GM23248 (cell line): ENCODE measurements at regions not wholly inside any gene's neighbourhood (a gene's known extent, or its start where the extent isn't known, plus 50 kb on each side); places are given as distances from the start of the nearest gene placed in this dataset.
A peak's percentile ranks its signal among the peaks of the same experiment; 100 is the strongest.
"Not testable (repeated sequence)": the region's sequence is repeated elsewhere in the genome, so short reads cannot be mapped to it uniquely, and the experiment has no call there.

Experiments used
- DNase-seq: peaks from one replicate; pipeline ENCODE4 v3.0.0-alpha.2; 2015
- H2AFZ ChIP-seq: fragments of 200-600 bp; sonication (generic); 2 replicates; pipeline ENCODE4 v1.6.1; 2016; ENCODE audit warnings: antibody characterized with exemption
- H3F3A ChIP-seq: fragments of 200-600 bp; sonication (generic); 2 replicates; pipeline ENCODE4 v1.6.1; 2016; ENCODE audit warnings: mild to moderate bottlenecking, antibody characterized with exemption, mixed run types; ENCODE audit not compliant: insufficient read depth
- H3K27ac ChIP-seq: fragments of 200-600 bp; sonication (generic); 2 replicates; pipeline ENCODE4 v1.5.1; 2016; ENCODE audit warnings: mild to moderate bottlenecking
- H3K27me3 ChIP-seq: fragments of 200-600 bp; sonication (generic); replicated peaks from 2 replicates; pipeline ENCODE4 v1.6.1; 2016; ENCODE audit warnings: mild to moderate bottlenecking; ENCODE audit not compliant: insufficient read depth
- H3K36me3 ChIP-seq: fragments of 200-600 bp; sonication (generic); 2 replicates; pipeline ENCODE4 v1.6.1; 2016; ENCODE audit warnings: low read depth, mild to moderate bottlenecking
- H3K4me1 ChIP-seq: fragments of 200-600 bp; sonication (generic); 2 replicates; pipeline ENCODE4 v1.6.1; 2016; ENCODE audit warnings: mild to moderate bottlenecking; ENCODE audit not compliant: insufficient read depth
- H3K4me2 ChIP-seq: fragments of 200-600 bp; sonication (generic); one replicate; pipeline ENCODE4 v1.6.1; 2016; ENCODE audit warnings: mild to moderate bottlenecking; ENCODE audit not compliant: unreplicated experiment
- H3K4me3 ChIP-seq: fragments of 200-600 bp; sonication (generic); 2 replicates; pipeline ENCODE4 v1.5.1; 2016; ENCODE audit warnings: mild to moderate bottlenecking
- H3K79me2 ChIP-seq: fragments of 200-600 bp; sonication (generic); 2 replicates; pipeline ENCODE4 v1.6.1; 2016; ENCODE audit warnings: mild to moderate bottlenecking; ENCODE audit not compliant: insufficient read depth
- H3K9ac ChIP-seq: fragments of 200-600 bp; sonication (generic); 2 replicates; pipeline ENCODE4 v1.6.1; 2016; ENCODE audit warnings: mild to moderate bottlenecking
- H3K9me2 ChIP-seq: fragments of 200-600 bp; sonication (generic); 2 replicates; pipeline ENCODE4 v1.6.1; 2016; ENCODE audit warnings: mixed run types, mild to moderate bottlenecking, moderate library complexity; ENCODE audit not compliant: insufficient read depth
- H3K9me3 ChIP-seq: fragments of 200-600 bp; sonication (generic); one replicate; pipeline ENCODE4 v1.6.1; 2017; ENCODE audit warnings: low read depth
- H4K20me1 ChIP-seq: fragments of 200-600 bp; sonication (generic); 2 replicates; pipeline ENCODE4 v1.6.0; 2016; ENCODE audit not compliant: insufficient read depth
- EZH2 ChIP-seq: fragments of 200-600 bp; sonication (generic); IDR thresholded peaks from 2 replicates; pipeline ENCODE4 v1.6.1; 2018; ENCODE audit warnings: antibody characterized with exemption, mild to moderate bottlenecking; ENCODE audit not compliant: insufficient read depth, poor library complexity, severe bottlenecking
- EZH2phosphoT487 ChIP-seq: fragments of 200-600 bp; sonication (generic); IDR thresholded peaks from 2 replicates; pipeline ENCODE4 v1.6.1; 2018; ENCODE audit warnings: antibody characterized with exemption, moderate library complexity, mild to moderate bottlenecking, low read depth; ENCODE audit not compliant: insufficient read depth
- WGBS, 2 experiments: methylation state at CpG; one replicate each; pipeline ENCODE4 v1.1.6; 2015 to 2017; ENCODE audit warnings: low lambda C conversion rate in 2 of 2, low coverage in 1 of 2; ENCODE audit errors: missing lambda C conversion rate in 2 of 2; 5-methylcytosine and 5-hydroxymethylcytosine counted together
- in situ Hi-C: fragments of 300-500 bp; cut with MboI; formaldehyde crosslinking; loops from 2 replicates; pipeline ENCODE4 v1.15.0; 2020

GRCh38 chr2:32884346-32884745, 62.4 kb upstream of the LTBP1 start:
- Histone ChIP-seq H3K9me2 (no peaks in the 10 kb centered on the region), H3K79me2 (no peaks in the 10 kb centered on the region), H3K9ac (no peak overlapping the region), H3K4me2 (no peak overlapping the region), H3K36me3 (no peaks in the 10 kb centered on the region), H3F3A (no peaks in the 10 kb centered on the region), H3K9me3 (no peaks in the 10 kb centered on the region), H3K4me1 (no peaks in the 10 kb centered on the region), H3K27ac (no peak overlapping the region), H2AFZ (no peak overlapping the region), H4K20me1 (no peaks in the 10 kb centered on the region), H3K4me3 (no peak overlapping the region), H3K27me3 (no peaks in the 10 kb centered on the region)
- DNase-seq, result peak; percentile 16
- 79 to 86% methylated on average over 2 of the region's 2 CpGs for WGBS, 2 experiments
- in situ Hi-C loops, result no loop called here
- TF ChIP-seq EZH2phosphoT487 (no peak), EZH2 (no peak)

DNA sequence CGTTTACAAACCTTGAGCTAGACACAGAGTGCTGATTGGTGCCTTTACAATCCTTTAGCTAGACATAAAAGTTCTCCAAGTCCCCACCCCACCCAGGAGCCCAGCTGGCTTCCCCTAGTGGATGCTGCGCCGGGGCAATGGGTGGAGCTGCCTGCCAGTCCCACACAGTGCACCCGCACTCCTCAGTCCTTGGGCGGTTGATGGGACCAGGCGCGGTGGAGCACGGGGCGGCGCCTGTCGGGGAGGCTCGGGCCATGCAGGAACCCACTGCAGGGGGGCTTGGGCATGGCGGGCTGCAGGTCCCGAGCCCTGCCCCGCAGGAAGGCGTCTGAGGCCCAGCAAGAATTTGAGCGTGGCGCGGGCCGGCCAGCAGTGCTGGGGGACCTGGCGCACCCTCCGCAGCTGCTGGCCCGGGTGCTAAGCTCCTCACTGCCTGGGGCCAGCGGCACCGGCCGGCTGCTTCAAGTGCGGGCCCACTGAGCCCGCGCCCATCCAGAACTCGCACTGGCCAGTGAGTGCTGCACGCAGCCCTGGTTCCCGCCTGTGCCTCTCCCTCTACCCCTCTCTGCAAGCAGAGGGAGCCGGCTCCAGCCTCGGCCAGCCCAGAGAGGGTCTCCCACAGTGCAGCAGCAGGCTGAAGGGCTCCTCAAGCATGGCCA, 60.2 kb upstream of the LTBP1 start:
- H3K27ac ChIP-seq, H3K9ac ChIP-seq, DNase-seq, H3K27me3 ChIP-seq, H3K9me2 ChIP-seq, H3K4me3 ChIP-seq, H3K79me2 ChIP-seq, H3K4me2 ChIP-seq, in situ Hi-C loops, H3K9me3 ChIP-seq, H3K4me1 ChIP-seq, H2AFZ ChIP-seq, H4K20me1 ChIP-seq, H3K36me3 ChIP-seq, H3F3A ChIP-seq: not testable (repeated sequence)
- WGBS, 2 experiments, result 91% methylated on average over 34 of the region's 34 CpGs

DNA sequence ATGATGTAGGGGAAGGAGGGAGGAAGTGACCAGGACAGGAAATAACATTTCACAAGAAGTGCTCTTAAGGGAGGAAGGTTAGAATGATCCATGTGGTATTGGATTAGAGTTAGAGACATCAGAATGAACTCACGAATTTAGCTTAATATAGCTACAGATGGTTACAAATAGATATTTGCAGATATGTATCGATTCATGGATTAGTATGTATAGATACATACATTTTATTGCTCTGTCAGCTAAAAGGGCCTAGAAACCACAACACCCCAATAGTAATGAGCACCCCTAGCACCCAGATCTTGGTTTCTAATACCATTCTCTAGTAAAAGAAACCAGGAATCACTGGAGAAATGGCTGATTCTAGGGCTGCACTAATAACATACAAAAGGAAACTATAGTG, 59.6 kb upstream of the LTBP1 start:
- 70 to 93% methylated on average over 2 of the region's 2 CpGs for WGBS, 2 experiments
- DNase-seq, result no peak
- H3K9ac ChIP-seq, result no peak overlapping the region
- H4K20me1 ChIP-seq, result no peaks in the 10 kb centered on the region
- no peaks in the 10 kb centered on the region for H3K36me3 ChIP-seq
- no peak overlapping the region for H2AFZ ChIP-seq
- H3K9me3 ChIP-seq, result no peaks in the 10 kb centered on the region
- H3K79me2 ChIP-seq, result no peaks in the 10 kb centered on the region
- TF ChIP-seq EZH2, result no peak
- no peak for TF ChIP-seq EZH2phosphoT487
- H3K4me1 ChIP-seq, result no peaks in the 10 kb centered on the region
- in situ Hi-C loops, result no loop called here
- no peak overlapping the region for H3K4me3 ChIP-seq
- no peak overlapping the region for H3K4me2 ChIP-seq
- H3F3A ChIP-seq, result no peaks in the 10 kb centered on the region
- no peak overlapping the region for H3K27ac ChIP-seq
- H3K27me3 ChIP-seq, result no peaks in the 10 kb centered on the region
- H3K9me2 ChIP-seq, result no peaks in the 10 kb centered on the region

- in situ Hi-C loops, result no loop called here
- 80 to 88% methylated on average over 4 of the region's 4 CpGs for WGBS, 2 experiments
- TF ChIP-seq EZH2phosphoT487 (no peak), EZH2 (no peak)
- no peaks in the 10 kb centered on the region; the same call in 1 of the 2 replicates for H3K9me2 ChIP-seq
- H3K36me3 ChIP-seq, result no peaks in the 10 kb centered on the region
- DNase-seq, result no peak
- no peaks in the 10 kb centered on the region for H3F3A ChIP-seq
- H3K9ac ChIP-seq, result no peak overlapping the region
- no peak overlapping the region for H2AFZ ChIP-seq
- H3K27ac ChIP-seq, result no peak overlapping the region
- H3K4me2 ChIP-seq, result no peak overlapping the region
- H3K4me1 ChIP-seq, result no peaks in the 10 kb centered on the region
- no peaks in the 10 kb centered on the region for H3K9me3 ChIP-seq
- H3K4me3 ChIP-seq, result no peak overlapping the region
- no peaks in the 10 kb centered on the region for H4K20me1 ChIP-seq
- H3K27me3 ChIP-seq, result peaks cover 14% of the 10 kb centered on the region; the same call in 1 of the 2 replicates
- no peaks in the 10 kb centered on the region for H3K79me2 ChIP-seq
Measured at GRCh38 chr2:32894119-32894728, 52.5 kb upstream of the LTBP1 start.
